DMS153 (cell line): ENCODE measurements at regions not wholly inside any gene's neighbourhood (a gene's known extent, or its start where the extent isn't known, plus 50 kb on each side); places are given as distances from the start of the nearest gene placed in this dataset.
"Not testable (repeated sequence)": the region's sequence is repeated elsewhere in the genome, so short reads cannot be mapped to it uniquely, and the experiment has no call there.

Experiments
- DNase-seq: peaks from one replicate; lab custom pipeline; 2025; lab: John Stamatoyannopoulos, UW

GRCh38 chr7:82701949-82702348 is 258.4 kb upstream of the CACNA2D1 start:
- DNase-seq, result no peak

- DNase-seq, result peak; percentile 16
Measured at GRCh38 chr7:82700741-82701140, 257.2 kb upstream of the CACNA2D1 start.

GRCh38 chr7:82699773-82700186 is 256.2 kb upstream of the CACNA2D1 start:
- DNase-seq, result peak; percentile 80

DNA sequence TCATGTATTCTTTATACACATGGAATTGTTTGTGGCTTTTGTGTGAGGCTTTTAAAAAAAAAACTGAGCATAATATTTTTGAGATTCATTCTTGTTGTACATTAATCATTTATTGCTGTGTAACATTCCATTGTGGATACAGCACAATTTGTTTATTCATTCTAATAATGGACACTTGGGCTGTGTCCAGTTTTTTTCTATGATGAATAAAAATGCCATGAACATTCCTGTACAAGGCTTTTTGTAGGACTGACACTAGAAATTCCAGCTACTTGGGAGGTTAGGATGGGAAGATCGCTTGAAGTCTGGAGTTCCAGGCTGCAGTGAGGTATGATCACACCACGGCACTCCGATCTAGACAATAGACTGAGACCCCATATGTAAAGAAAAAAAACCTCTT is 254.3 kb upstream of the CACNA2D1 start:
- no peak for DNase-seq

GRCh38 chr7:82696631-82697030 is 253.1 kb upstream of the CACNA2D1 start:
- DNase-seq, result no peak

- DNase-seq, result no peak
Measured at GRCh38 chr7:82694022-82694421, 250.4 kb upstream of the CACNA2D1 start.

- DNase-seq, result no peak
Measured at GRCh38 chr7:82690929-82691328, 247.4 kb upstream of the CACNA2D1 start.

DNA sequence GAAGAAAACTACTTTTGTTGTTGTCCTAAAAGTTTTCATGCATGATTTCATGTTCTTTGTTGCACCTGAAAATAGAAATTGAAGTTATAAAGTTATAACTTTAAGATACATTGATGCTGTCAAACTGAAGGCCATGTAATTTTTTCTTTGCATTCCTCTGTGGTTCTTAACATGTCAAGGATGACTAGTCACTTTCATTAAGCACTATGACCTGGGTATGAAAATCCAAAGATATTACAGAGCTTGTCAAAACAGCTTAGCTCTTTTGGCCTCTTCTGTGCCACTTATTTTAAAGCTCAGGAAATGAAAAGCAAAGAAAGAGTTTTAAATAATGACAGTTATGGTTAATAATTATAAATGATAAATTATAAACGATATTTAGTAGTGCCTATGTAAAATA is 241.6 kb upstream of the CACNA2D1 start:
- DNase-seq, result no peak

GRCh38 chr7:82678716-82679115 is 235.1 kb upstream of the CACNA2D1 start:
- peak; percentile 8 for DNase-seq

DNA sequence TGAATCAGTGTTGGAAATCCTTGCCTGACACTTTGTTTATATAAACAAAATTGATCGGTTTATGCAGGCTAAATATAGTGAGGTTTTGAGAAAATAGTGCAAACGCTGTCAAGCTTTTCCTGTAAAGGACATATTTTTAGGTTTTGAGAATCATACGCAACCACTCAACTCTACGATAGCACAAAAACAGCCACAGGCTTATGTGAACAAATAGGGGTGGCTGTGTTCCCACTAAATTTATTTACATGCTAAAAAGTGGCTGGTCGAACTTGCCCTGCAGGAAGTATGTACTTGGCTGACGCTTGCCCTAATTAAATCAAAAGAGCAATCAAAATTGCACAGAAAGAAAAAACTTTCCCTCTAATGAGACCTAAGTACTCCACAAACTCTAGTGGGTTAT is 234.7 kb upstream of the CACNA2D1 start:
- DNase-seq, result peak; percentile 2

DNA sequence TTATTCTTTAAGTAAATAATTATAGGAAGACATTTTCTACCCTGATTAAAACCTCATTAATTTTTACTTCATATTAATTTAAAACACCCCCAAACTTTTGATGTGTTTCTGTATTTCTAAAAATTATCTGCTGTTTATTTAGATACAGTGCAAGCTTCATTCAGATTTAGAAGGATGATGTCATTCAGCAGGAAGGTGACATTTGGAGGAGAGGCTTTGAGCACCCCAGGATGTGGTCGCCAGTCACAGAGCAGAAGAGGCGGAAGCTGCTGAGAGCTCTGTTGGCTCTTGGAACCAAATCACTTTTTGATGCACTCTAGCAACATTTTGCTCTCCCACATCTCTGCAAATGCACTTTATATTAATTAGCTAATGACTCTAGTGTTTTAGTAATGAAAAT is 233.9 kb upstream of the CACNA2D1 start:
- DNase-seq, result peak; percentile 64

- DNase-seq, result peak; percentile 11
Measured at GRCh38 chr7:82676777-82677463, 233.3 kb upstream of the CACNA2D1 start.

DNA sequence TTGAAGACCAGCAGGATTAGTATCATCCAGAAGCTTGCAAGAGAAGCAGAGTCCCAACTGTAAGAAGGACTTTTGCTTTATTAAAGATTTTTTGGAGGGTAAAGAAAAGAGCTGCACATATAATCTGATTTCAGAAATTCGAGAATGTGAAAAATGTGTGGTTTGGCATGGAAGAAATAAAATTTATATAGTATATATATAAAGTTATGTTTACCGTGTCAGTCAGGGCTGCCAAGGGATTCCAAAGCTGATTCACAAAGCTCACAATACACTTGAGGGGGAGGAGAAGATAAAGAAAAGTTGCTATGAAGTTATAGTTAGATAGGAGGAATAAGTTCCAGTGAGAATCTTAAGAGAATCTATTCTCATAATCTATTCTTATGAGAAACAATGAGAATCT is 231.8 kb upstream of the CACNA2D1 start:
- DNase-seq, result no peak

GRCh38 chr7:82674268-82674667 is 230.7 kb upstream of the CACNA2D1 start:
- no peak for DNase-seq

DNA sequence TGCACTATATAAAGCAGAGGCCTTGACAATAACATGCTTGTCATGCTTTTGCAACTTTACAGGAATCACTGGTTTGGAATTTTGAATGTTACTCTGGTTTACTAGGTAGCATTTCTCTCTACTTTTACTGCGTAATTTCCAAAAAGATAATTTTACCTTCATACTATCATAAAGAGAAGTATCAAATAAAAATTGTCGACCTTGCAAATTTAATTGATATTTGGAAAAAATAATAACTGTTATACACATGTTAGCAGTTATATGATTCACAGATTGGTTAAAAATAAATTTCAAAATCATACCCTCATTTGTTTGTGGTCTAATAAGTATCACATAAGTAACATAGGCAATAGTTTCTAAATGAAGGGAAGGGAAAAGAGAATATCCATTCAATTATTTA is 228.5 kb upstream of the CACNA2D1 start:
- no peak for DNase-seq

GRCh38 chr7:82669141-82669540 is 225.6 kb upstream of the CACNA2D1 start:
- DNase-seq, result no peak

DNA sequence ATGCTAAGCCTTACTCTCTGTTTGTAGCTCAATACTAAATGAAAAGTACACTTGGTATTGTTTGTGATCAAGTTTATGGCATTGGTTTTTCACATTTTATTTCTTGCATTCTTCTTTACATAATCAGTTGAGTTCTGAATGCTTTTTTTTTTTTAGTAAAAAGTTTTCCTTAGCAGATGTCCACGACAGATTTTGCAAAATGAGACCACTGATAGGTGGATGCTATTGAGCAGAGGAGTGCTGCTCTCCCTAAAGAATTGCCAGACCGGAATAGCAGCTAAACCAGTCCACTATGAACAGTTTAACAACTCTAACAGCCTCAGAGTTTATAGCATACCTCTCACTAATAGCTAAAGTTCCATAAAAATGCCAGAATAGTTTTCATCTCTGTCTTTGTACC is 225.1 kb upstream of the CACNA2D1 start:
- no peak for DNase-seq

GRCh38 chr7:82665966-82666507 is 222.5 kb upstream of the CACNA2D1 start:
- no peak for DNase-seq

- no peak for DNase-seq
Measured at GRCh38 chr7:82655965-82656364, 212.4 kb upstream of the CACNA2D1 start.

DNA sequence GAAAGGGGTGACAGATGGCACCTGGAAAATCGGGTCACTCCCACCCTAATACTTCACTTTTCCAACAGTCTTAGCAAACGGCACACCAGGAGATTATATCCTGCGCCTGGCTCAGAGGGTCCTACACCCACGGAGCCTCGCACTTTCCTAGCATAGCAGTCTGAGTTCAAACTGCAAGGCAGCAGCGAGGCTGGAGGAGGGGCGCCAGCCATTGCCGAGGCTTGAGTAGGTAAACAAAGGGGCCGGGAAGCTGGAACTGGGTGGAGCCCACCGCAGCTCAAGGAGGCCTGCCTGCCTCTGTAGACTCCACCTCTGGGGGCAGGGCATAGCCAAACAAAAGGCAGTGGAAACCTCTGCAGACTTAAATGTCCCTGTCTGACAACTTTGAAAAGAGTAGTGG is 206.5 kb upstream of the CACNA2D1 start:
- not testable (repeated sequence) for DNase-seq

DNA sequence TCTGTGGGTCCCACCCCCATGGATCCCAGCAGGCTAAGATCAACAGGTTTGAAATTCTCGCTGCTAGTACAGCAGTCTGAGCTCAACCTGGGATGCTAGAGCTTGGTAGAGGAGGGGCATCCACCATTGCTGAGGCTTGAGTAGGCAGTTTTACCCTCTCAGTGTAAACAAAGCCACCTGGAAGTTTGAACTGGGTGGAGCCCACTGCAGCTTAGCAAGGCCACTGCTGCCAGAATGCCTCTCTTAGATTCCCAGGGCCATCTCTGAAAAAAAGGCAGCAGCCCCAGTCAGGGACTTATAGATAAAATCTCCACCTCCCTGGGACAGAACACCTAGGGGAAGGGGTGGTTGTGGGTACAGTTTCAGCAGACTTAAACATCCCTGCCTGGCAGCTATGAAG is 190.0 kb upstream of the CACNA2D1 start:
- no peak for DNase-seq

DNA sequence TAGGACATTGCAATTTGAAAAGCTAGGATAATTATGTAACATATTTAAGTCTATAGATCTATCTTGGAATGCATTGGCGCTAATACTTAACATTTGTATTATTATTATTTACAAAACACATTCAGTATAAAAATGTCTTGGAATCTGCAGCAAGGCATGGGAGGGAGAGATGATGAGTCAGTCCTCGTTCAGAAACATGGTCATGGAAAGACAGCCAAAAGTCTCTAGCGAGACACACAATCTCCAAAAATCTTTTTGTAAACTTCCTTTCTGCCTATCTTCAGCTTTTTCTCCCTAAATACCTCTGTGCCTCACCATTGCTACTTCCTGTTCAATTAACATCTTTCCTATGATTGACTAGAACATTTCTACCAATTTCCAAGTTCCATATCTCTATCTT is 188.4 kb upstream of the CACNA2D1 start:
- DNase-seq, result no peak

DNA sequence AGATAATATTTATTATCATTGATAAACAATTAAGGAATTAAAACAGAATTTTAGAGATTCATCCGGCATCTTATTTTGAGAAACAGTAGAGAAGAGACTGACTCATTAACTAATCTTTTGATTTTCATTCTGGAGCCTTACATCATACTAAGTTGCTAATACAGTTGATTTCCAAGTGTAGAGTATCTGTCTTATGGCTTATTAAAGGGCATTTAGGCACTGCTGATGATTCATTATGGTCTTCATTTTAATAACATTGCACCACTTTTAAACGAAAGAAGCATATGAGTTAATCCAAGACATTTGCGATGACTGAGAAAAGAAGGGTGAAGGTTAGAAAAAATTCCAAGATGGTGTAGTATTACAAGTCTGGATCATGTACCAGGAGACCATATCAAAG is 186.0 kb upstream of the CACNA2D1 start:
- DNase-seq, result no peak

GRCh38 chr7:82625377-82625776 is 181.8 kb upstream of the CACNA2D1 start:
- no peak for DNase-seq
